IPS-18a (cell line): ENCODE measurements at regions not wholly inside any gene's neighbourhood (a gene's known extent, or its start where the extent isn't known, plus 50 kb on each side); places are given as distances from the start of the nearest gene placed in this dataset.

Experiments
- H3K27ac ChIP-seq: one replicate; pipeline ENCODE4 v1.5.1; 2013; ENCODE audit warnings: low read length
- H3K27me3 ChIP-seq: one replicate; pipeline ENCODE4 v1.6.1; 2013; ENCODE audit warnings: mild to moderate bottlenecking, low read length; ENCODE audit not compliant: control insufficient read depth, insufficient read depth
- H3K36me3 ChIP-seq: one replicate; pipeline ENCODE4 v1.6.1; 2013; ENCODE audit warnings: low read depth, low read length; ENCODE audit not compliant: control insufficient read depth
- H3K4me1 ChIP-seq: one replicate; pipeline ENCODE4 v1.6.1; 2013; ENCODE audit warnings: low read depth, low read length; ENCODE audit not compliant: control insufficient read depth
- H3K4me3 ChIP-seq: one replicate; pipeline ENCODE4 v1.5.1; 2013; ENCODE audit warnings: low read length
- H3K9ac ChIP-seq: one replicate; pipeline ENCODE4 v1.6.1; 2013; ENCODE audit warnings: mild to moderate bottlenecking, low read length, moderate library complexity
- H3K9me3 ChIP-seq: one replicate; pipeline ENCODE4 v1.6.1; 2013; ENCODE audit warnings: low read depth, low read length; ENCODE audit not compliant: control insufficient read depth

DNA sequence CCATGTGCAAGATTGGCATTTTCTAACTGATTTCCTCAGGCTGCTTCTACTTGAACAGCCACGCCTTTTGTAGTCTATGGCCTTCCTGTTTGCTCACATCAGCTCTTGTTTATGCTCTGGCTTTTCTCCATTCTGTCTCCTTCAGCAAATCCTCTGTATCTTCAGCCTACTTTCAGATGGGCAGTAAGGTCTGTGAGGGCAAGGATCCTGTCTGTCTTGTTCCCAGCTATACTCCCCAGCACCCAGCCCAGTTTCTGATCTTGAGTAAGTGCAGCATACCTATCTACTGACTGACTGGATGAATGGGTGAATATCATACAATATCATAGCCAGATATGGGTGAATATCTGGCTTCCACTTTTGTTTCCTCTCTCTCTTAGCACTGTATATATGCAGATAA lies 438.1 kb downstream of the LMO4 start:
- no peaks in the 10 kb centered on the region for H3K4me1 ChIP-seq
- no peak overlapping the region for H3K27ac ChIP-seq
- no peak overlapping the region for H3K9ac ChIP-seq
- H3K9me3 ChIP-seq = no peaks in the 10 kb centered on the region
- H3K4me3 ChIP-seq = no peak overlapping the region
- H3K27me3 ChIP-seq = no peaks in the 10 kb centered on the region
- H3K36me3 ChIP-seq = no peaks in the 10 kb centered on the region

DNA sequence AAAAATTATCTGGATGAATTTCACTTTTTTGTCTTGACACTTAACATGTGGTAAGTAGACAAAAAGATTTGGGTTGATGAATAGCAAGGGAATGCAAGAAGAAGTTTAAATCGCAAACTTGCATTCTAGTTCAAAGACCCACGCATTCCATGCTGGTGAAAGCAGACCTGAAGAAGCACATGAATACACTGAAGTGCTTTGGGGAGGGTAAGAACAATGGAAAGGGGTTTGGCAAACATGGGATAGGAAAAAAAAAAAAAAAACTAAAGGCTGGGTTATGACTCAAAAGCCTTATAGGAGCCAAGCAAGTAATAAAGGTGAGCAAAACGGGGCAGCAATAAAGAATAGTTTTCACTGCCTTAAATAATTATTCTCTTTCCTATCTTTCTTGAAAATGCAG lies 450.2 kb downstream of the LMO4 start:
- no peak overlapping the region for H3K9ac ChIP-seq
- H3K27ac ChIP-seq = no peak overlapping the region
- no peaks in the 10 kb centered on the region for H3K9me3 ChIP-seq
- H3K27me3 ChIP-seq = no peaks in the 10 kb centered on the region
- H3K36me3 ChIP-seq = no peaks in the 10 kb centered on the region
- H3K4me3 ChIP-seq = no peak overlapping the region
- no peaks in the 10 kb centered on the region for H3K4me1 ChIP-seq

DNA sequence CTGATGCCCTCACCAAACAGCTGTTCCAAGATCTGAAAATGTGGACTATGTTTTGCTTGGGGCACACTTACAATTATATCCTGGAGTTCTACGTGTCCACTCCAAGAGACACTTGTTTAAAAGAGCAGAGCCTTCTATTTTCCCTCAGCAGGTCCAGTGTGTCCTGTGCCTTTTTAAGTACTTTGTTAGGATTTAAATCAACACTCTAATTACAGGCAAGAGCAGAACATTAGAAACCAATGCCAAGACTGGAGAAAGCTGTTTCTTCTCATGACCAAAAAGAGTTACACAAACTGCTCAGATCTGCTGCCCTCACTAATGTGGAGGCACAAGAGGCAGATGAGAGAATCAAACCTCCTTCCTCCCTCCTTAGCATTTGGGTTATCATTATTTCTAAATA lies 452.9 kb downstream of the LMO4 start:
- H3K27ac ChIP-seq = no peak overlapping the region
- H3K4me3 ChIP-seq = no peak overlapping the region
- no peaks in the 10 kb centered on the region for H3K9me3 ChIP-seq
- no peaks in the 10 kb centered on the region for H3K36me3 ChIP-seq
- no peaks in the 10 kb centered on the region for H3K4me1 ChIP-seq
- no peak overlapping the region for H3K9ac ChIP-seq
- no peaks in the 10 kb centered on the region for H3K27me3 ChIP-seq

DNA sequence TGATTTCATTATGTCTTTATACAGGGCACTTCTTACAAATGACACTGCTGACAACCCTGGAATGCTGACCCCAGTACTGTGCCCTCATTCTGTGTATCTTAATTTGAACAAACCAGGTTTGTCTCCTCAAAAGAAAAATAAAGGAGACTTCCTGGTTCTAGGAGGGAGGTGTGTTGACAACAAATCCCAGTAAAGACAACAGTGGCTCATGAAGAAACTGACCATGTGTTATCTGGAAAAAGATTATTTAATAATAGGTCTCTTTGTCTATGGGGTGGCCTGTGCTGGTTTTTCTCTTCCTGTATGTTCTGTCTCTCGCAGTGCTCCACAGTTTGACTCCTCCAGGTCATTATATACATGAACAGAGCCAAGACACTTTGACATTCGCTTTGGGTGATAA lies 454.6 kb downstream of the LMO4 start:
- H3K27me3 ChIP-seq = no peaks in the 10 kb centered on the region
- no peaks in the 10 kb centered on the region for H3K9me3 ChIP-seq
- no peaks in the 10 kb centered on the region for H3K36me3 ChIP-seq
- H3K9ac ChIP-seq = no peak overlapping the region
- H3K4me3 ChIP-seq = no peak overlapping the region
- H3K27ac ChIP-seq = no peak overlapping the region
- H3K4me1 ChIP-seq = peaks cover 4% of the 10 kb centered on the region

DNA sequence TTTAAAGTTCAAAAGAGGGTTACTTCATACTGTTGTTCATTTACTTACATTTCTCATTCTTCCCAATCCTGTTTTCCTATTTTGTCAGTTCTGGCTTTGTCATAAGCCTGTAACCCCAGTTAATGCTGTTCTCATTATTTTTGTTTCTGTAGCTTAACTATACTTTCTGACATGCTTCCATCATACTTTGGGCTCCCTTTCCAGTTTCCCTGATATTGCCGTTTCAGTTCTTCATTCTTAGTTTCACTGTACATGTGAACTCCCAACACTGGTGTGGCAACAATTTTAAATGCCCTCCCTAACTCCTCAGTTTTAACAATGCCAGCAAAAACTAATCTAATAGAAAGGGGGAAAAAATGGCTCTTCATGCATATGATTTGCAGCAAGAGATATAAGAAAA lies 456.7 kb downstream of the LMO4 start:
- no peak overlapping the region for H3K27ac ChIP-seq
- no peaks in the 10 kb centered on the region for H3K9me3 ChIP-seq
- H3K27me3 ChIP-seq = no peaks in the 10 kb centered on the region
- no peaks in the 10 kb centered on the region for H3K36me3 ChIP-seq
- H3K9ac ChIP-seq = no peak overlapping the region
- H3K4me1 ChIP-seq = peaks cover 4% of the 10 kb centered on the region
- no peak overlapping the region for H3K4me3 ChIP-seq

DNA sequence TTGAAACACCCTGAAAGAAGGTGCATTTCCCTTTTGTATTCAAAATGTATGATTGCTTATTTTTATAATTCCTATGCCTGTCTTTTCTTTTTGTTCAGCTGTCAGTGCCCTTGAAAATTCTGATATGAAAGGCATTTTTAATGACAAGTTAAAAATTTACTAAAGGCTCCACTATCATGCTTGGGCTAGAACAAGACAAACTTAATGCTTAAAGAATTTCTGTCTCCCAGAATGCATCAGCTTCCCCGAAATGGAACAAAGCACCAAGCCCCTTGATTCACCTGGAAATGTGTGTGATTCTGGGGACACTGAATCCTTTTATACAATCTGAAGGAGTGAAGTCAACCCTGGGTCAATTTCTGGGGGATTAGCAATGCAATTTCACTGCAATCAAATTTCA lies 457.5 kb downstream of the LMO4 start:
- no peak overlapping the region for H3K9ac ChIP-seq
- peaks cover 4% of the 10 kb centered on the region for H3K4me1 ChIP-seq
- no peaks in the 10 kb centered on the region for H3K9me3 ChIP-seq
- no peak overlapping the region for H3K27ac ChIP-seq
- H3K4me3 ChIP-seq = no peak overlapping the region
- no peaks in the 10 kb centered on the region for H3K36me3 ChIP-seq
- no peaks in the 10 kb centered on the region for H3K27me3 ChIP-seq

DNA sequence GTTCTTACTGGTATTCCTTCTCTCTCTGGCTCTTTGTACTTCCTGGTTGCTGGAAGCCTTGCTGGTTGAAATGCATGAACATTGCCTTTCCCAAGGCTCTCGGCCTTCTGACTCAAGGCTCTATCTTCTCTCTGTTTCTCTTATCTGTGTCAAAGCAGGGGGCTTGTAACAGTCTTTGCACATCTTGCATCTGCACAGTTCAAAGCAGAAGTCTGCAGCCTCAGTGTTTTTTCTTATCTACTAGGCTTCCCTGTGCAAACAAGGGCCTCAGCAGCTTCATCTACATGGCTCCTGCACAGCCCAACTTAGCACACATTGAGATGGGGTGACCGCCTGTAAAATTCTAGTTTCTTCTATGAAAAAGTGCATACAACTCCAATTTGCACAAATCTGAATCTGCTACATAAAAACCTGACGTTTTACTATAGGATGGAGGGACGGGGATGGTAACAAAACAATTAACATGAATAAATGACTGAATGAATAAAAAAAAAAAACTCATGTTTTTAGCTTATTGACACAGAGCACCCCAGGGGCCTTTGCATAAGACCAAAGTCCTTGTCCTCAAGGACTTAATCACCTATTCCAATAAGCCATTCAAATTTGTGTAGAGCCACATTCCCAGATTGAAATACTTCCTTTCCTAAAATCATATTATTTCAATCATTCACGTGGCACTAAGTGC lies 458.3 kb downstream of the LMO4 start:
- Histone ChIP-seq H3K9ac (no peak overlapping the region), H3K27me3 (no peaks in the 10 kb centered on the region), H3K27ac (no peak overlapping the region), H3K36me3 (no peaks in the 10 kb centered on the region), H3K9me3 (no peaks in the 10 kb centered on the region), H3K4me1 (peaks cover 4% of the 10 kb centered on the region), H3K4me3 (no peak overlapping the region)

DNA sequence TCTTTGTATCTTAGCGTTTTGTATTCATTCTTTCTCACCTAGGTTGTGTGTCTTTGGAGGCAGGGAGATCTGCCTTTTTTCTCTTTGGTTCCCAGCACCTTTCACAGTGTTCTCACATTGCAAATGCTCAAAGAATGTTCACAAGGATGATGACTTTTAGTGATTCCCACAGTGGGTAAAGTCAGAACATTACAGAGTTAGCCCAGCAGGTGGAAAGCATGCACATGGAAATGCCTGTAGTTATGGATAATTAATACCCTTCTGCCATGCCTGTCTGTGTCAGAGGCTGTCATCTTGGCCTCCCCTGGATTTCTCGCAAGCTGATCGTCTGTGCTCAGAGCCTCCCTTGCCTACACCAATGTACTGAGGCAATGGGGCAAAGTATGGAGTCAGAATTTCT lies 458.9 kb downstream of the LMO4 start:
- no peak overlapping the region for H3K27ac ChIP-seq
- no peaks in the 10 kb centered on the region for H3K27me3 ChIP-seq
- no peak overlapping the region for H3K4me3 ChIP-seq
- H3K9me3 ChIP-seq = no peaks in the 10 kb centered on the region
- peaks cover 4% of the 10 kb centered on the region for H3K4me1 ChIP-seq
- H3K36me3 ChIP-seq = no peaks in the 10 kb centered on the region
- no peak overlapping the region for H3K9ac ChIP-seq

DNA sequence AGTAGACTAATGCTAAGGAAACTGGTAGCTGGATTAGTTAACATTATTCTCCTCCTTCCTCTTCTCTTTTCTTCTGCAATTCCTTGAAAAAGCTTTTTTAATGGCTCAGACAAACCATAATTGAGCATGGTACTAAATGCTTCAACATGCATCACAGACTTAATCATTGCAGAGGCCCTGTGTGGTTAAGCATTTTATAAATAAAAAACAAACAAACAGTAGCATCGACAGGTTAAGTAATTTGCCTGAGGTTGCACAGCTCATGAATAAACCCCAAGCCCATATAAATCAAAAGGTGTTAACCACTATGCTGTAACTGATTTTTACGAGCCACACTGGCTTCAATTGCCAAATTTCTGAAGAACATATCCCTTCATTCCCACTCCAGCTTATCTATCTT lies 462.1 kb downstream of the LMO4 start:
- Histone ChIP-seq H3K36me3 (no peaks in the 10 kb centered on the region), H3K4me3 (no peak overlapping the region), H3K9me3 (no peaks in the 10 kb centered on the region), H3K27ac (no peak overlapping the region), H3K27me3 (no peaks in the 10 kb centered on the region), H3K9ac (no peak overlapping the region), H3K4me1 (peaks cover 4% of the 10 kb centered on the region)

DNA sequence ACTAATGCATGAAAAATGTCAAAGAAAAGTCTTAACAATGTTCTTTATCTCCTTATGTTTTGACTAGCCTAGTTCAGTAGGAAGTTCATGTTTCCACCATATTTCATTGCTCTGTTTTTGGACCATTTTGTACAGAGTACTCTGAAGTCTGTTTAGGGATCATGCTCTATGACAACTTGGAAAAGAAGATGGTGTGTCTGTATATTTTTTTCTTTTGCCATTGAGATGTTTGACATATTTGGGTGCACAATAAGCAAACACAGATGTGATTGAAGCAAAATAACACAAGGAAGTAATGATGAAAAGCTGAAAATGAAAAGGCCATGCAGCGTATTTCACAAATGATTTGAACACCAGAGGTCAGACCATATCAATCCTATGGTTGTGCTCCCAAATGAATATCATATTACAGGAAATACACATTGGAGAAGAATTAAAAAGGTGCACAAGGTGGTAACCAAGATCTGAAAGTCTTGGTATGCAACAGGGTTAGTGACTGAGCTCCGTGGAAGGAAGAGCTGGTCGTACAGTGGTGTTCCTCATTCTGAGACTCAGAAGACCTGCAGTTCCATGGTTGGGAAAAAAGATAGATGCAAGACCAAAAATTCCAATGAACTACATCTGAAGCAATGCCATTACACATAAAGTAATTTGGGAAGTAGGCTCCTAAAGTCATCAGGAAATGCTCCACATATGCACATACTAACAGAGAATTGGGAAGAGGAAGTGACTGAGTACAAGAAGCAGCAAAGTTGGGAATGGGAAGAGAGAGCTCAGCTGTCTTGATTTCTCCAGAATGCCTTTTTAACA lies 463.5 kb downstream of the LMO4 start:
- Histone ChIP-seq H3K27me3 (no peaks in the 10 kb centered on the region), H3K4me1 (peaks cover 4% of the 10 kb centered on the region), H3K27ac (no peak overlapping the region), H3K9me3 (no peaks in the 10 kb centered on the region), H3K36me3 (no peaks in the 10 kb centered on the region), H3K4me3 (no peak overlapping the region), H3K9ac (no peak overlapping the region)

DNA sequence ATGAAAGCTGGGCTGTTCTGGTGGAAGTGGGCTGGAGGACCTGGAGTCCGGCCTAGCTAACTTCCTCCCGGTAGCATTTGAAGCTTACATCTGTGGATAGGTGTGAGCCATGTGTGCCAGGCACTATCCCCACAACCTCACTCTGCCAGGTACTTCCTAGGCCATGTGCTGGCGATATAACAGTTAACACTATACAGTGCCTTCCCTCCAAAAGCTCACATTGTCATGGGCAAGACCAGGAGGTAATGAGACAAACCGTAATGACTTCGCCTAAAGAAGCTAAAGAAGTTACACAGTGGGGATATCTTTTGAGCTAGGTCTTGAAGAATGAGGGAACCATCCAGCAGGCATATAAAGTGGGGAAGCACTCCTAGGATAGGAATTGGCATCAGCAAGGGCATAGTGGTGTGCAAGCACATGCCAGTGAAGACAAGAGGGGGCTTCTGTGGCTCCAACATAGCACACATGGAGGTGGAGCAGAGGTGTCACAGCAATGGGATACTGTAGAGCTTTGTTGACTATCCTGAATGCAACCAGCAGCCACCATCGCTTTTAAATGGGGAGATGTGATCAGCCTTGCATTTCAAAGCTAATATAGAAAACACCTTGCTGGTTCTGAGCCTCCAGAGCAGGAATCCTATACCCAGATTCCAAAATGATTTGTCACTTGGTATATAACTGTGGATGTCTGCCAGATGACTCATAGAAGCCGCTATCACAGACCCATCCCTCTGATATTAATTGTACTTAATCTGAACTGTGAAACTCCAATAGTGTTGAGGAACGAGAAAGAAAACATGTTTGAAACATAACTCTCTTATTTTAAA lies 466.3 kb downstream of the LMO4 start:
- Histone ChIP-seq H3K4me1 (no peaks in the 10 kb centered on the region), H3K4me3 (no peak overlapping the region), H3K9ac (no peak overlapping the region), H3K9me3 (no peaks in the 10 kb centered on the region), H3K27me3 (no peaks in the 10 kb centered on the region), H3K27ac (no peak overlapping the region), H3K36me3 (no peaks in the 10 kb centered on the region)
